ENCODE measurements at regions not wholly inside any gene's neighbourhood (a gene's known extent, or its start where the extent isn't known, plus 50 kb on each side); places are given as distances from the start of the nearest gene placed in this dataset.
"Not testable (repeated sequence)": the region's sequence is repeated elsewhere in the genome, so short reads cannot be mapped to it uniquely, and the experiment has no call there.

GRCh38 chr4:72876946-72877345 lies 192.6 kb downstream of the COX18 start:
- DNase-seq (ENCODE audit: low read depth) = no peak

- DNase-seq (ENCODE audit: low read depth) = no peak
Measured at GRCh38 chr4:72875545-72875944, 194.0 kb downstream of the COX18 start.

- no peak for DNase-seq (ENCODE audit: low read depth)
Measured at GRCh38 chr4:72875138-72875537, 194.4 kb downstream of the COX18 start.

- DNase-seq (ENCODE audit: low read depth) = no peak
Measured at GRCh38 chr4:72864898-72865297, 204.6 kb downstream of the COX18 start.

GRCh38 chr4:72864277-72864676 lies 205.2 kb downstream of the COX18 start:
- DNase-seq (ENCODE audit: low read depth) = not testable (repeated sequence)

GRCh38 chr4:72860766-72861165 lies 208.8 kb downstream of the COX18 start:
- no peak for DNase-seq (ENCODE audit: low read depth)

GRCh38 chr4:72858328-72858727 lies 211.2 kb downstream of the COX18 start:
- DNase-seq (ENCODE audit: low read depth) = peak; percentile 19

GRCh38 chr4:72857787-72858186 lies 211.7 kb downstream of the COX18 start:
- DNase-seq (ENCODE audit: low read depth) = no peak

- no peak for DNase-seq (ENCODE audit: low read depth)
Measured at GRCh38 chr4:72857216-72857615, 212.3 kb downstream of the COX18 start.

GRCh38 chr4:72846280-72847111 lies 223.0 kb downstream of the COX18 start:
- DNase-seq (ENCODE audit: low read depth) = peak; percentile 6

- DNase-seq (ENCODE audit: low read depth) = no peak
Measured at GRCh38 chr4:72843466-72843865, 226.1 kb downstream of the COX18 start.

- no peak for DNase-seq (ENCODE audit: low read depth)
Measured at GRCh38 chr4:72842323-72842722, 227.2 kb downstream of the COX18 start.

- DNase-seq (ENCODE audit: low read depth) = not testable (repeated sequence)
Measured at GRCh38 chr4:72840166-72840565, 229.3 kb downstream of the COX18 start.

- no peak for DNase-seq (ENCODE audit: low read depth)
Measured at GRCh38 chr4:72828864-72829263, 240.7 kb downstream of the COX18 start.

- DNase-seq (ENCODE audit: low read depth) = no peak
Measured at GRCh38 chr4:72827968-72828367, 241.5 kb downstream of the COX18 start.

- DNase-seq (ENCODE audit: low read depth) = no peak
Measured at GRCh38 chr4:72820107-72820506, 249.4 kb downstream of the COX18 start.

GRCh38 chr4:72817012-72817411 lies 248.0 kb upstream of the ADAMTS3 start:
- DNase-seq (ENCODE audit: low read depth) = no peak

- no peak for DNase-seq (ENCODE audit: low read depth)
Measured at GRCh38 chr4:72814241-72814640, 245.2 kb upstream of the ADAMTS3 start.

GRCh38 chr4:72809208-72809607 lies 240.2 kb upstream of the ADAMTS3 start:
- no peak for DNase-seq (ENCODE audit: low read depth)

- DNase-seq (ENCODE audit: low read depth) = no peak
Measured at GRCh38 chr4:72805284-72805683, 236.3 kb upstream of the ADAMTS3 start.

- no peak for DNase-seq (ENCODE audit: low read depth)
Measured at GRCh38 chr4:72797486-72797885, 228.5 kb upstream of the ADAMTS3 start.

- DNase-seq (ENCODE audit: low read depth) = no peak
Measured at GRCh38 chr4:72791054-72791453, 222.0 kb upstream of the ADAMTS3 start.

GRCh38 chr4:72786401-72786990 lies 217.5 kb upstream of the ADAMTS3 start:
- no peak for DNase-seq (ENCODE audit: low read depth)

Data from Daoy (cell line).